Stimulated activated naive CD4-positive, alpha-beta T cell treated with Interleukin-2 at 50 U/mL for 16 hours (primary cell): ENCODE measurements at regions not wholly inside any gene's neighbourhood (a gene's known extent, or its start where the extent isn't known, plus 50 kb on each side); places are given as distances from the start of the nearest gene placed in this dataset.
"Not testable (repeated sequence)": the region's sequence is repeated elsewhere in the genome, so short reads cannot be mapped to it uniquely, and the experiment has no call there.

Source experiments
- DNase-seq: peaks from one replicate; lab custom pipeline; 2025; lab: John Stamatoyannopoulos, UW

DNA sequence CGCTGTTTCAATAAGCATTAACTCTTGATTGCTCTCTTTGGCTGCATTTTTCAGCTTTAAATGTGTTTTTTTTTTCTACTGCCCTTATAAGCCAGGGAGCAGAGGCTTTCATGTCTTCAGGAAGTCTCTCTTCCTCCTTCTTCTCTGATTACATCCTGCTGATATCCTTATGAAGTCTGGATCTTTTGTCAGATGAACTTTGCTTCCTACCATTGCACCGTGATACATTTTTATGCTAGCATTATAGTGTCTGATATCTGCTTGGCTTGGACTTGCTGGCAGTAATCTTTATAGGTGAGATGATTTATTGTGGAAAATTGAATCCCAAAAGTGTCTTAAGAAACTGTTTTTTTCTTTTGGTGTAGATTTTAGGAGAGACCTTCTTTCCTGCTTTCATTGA, 160.4 kb upstream of the CFAP20DC start:
- no peak for DNase-seq

GRCh38 chr3:59192473-59192872, 142.6 kb upstream of the CFAP20DC start:
- DNase-seq: no peak

DNA sequence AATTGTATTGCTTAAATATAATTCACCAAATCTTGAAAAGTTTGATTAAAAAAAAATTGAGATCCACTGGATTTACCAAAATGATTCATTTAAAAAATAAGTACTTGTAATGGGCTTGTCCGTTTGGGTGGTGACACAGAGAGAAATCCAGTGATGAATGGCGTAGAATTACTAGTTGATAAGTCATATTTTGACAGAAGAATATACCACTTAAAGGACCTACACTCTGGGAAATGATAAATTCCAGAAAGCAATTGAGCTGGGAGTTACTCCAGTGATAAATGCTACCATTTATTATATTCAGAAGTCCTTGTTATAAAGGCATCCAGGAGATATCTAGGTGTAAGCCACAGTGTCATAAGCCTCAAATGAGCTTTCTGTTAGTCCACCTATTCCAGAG, 141.8 kb upstream of the CFAP20DC start:
- DNase-seq: no peak

DNA sequence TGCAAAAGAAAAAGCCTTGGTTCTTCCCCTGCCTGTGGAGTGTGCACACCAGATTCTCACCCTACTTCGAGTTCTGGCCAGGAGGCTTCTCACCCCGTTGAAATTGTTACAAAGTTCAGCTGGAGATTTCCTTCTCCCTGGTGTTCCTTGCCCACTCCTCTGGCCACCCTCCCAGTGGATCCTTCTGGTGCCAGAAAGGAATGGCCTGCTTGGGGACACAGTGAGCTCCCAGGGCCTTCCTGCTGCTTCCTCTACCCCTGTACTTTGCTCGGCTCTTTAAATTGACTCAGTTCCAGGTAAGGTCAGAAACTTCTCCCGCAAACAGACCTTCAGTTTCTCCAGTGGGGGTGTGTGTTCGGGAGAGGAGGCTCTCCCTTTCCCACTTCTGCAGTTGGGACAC, 140.1 kb upstream of the CFAP20DC start:
- no peak for DNase-seq

DNA sequence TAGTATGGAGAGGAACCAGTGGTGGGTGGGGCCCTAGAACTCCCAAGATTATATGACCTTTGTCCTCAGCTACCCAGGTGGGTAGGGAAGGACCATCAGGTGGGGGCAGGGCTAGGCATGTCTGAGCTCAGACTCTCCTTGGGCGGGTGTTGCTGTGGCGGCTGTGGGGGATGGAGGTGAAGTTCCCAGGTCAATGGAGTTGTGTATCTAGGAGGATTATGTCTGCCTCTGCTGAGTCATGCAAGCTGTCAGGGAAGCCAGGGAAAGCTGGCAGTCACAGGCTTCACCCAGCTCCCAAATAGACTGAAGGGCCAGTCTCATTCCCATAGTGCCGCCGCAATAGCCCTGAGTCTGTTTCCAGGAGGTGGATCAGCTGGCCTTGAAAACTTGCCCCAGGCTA, 139.7 kb upstream of the CFAP20DC start:
- DNase-seq: no peak

DNA sequence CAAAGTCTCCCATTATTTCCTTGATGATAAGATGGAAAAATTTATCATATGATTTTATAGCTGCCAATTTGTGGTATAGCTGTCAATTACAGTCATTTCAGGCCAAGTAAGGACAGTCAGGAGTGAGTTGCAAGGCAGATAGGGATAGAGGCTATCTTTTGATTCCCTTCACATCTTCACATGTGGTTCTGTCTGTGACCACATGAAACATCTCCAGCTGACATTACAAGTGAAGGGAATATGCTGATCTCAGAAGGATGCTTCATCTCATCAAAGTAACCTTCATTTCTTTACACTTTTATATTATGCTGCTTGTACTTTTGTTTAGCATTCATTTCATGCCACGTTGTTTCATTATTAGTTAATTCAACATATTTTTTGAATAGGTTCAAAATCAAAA, 136.9 kb upstream of the CFAP20DC start:
- no peak for DNase-seq

DNA sequence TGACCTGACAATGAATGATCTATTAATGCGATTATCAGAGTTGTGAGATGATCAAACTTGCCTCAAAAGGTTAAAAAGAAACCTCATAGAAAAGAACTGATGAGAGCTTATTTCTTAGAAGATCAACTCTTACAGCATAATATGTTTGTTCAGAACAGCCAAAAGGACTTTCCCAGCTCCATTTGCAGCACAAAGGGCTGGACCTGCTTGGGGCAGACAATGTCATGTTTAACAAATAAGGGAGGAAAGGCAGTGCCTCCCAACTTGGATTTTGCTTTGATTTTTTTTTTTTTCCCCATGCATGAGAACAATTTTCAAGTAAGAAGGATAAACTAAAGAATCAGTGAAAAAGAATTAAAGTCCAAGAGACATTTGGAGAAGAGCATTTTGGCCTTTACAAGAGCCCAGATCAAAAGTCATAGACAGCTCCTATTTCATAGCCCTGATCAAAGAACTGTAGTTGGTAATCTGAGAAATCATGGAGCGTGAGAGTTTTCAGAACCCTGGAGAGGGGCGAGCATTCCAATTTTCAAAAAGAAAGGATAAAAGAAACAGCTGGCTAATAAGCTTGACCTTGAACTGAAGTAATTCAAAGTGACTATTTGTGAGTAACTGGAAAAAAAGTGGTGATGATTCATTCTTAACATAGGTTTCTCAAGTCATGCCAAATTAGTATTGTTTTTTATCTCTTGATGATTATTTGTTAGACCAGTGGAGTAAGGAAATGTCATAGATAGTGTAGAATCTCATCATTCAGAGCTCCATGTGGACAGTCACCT, 136.0 kb upstream of the CFAP20DC start:
- no peak for DNase-seq

DNA sequence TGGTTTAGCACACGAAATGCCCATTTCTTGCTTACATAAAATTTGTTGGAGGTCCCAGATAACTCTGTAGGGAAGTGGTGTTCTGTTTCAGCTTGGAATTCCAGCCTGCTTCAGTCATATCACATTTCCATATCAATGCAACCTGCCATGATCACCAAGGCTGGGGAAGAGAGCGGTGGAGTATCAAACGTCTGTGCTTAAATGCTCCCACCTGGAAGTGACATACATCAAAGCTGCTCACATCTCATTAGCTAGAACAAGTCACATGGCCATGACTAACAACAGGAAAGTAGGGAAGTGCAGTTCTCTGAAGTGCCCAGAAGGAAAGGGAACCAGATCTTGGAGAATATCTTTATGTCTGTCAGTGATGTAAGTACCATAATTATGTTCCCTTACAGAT, 130.2 kb upstream of the CFAP20DC start:
- no peak for DNase-seq

DNA sequence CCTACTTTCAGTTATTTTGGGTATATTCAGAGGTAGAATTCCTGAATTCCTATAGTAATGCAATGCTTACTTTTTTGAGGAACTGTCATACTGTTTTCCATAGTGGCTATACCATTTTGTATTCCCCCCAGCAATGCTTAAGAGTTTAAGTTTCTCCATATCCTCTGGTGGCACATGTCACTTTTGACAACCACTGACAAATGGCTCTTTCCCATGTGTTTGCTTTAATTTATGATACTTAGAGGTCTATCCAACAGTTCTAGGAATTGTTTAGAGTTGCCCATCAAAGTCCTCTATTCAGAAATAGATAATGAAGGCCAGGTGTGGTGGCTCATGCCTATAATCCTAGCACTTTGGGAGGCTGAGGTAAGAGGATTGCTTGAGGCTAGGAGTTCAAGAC, 128.9 kb upstream of the CFAP20DC start:
- no peak for DNase-seq

DNA sequence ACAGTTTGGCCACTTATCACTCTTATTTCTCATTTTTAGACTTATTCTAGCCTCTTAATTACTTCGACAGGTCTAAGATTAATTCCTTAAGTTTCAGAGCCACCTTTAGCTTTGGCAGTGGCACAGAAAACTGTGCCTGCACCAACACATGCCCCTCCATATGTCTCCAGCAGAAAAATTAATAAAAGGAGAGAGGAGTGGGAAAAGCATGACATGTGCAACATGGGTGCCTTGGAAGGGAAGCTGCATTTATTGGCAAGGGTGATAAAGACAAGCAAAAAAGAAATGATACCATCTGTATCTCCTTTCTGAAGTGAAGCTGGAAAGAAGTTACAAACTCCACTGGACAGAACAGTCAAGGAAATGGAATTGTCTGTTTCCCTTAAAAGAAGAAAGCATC, 121.7 kb upstream of the CFAP20DC start:
- DNase-seq: no peak

DNA sequence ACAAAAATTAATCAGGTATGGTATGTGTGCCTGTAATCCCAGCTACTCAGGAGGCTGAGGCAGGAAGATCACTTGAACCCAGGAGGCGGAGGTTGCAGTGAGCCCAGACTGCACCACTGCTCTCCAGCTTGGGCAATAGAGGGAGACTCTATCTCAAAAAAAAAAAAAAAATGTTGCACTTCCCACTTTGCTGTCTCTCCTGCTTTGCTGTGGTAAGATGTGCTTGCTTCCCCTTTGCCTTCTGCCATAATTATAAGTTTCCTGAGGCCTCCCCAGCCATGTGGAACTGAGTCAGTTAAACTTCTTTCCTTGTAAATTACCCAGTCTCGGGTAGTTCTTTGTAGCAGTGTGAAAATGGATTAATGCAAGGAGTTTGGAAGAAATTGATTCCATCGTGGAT, 120.3 kb upstream of the CFAP20DC start:
- DNase-seq: not testable (repeated sequence)

GRCh38 chr3:59167756-59168155, 117.9 kb upstream of the CFAP20DC start:
- no peak for DNase-seq

DNA sequence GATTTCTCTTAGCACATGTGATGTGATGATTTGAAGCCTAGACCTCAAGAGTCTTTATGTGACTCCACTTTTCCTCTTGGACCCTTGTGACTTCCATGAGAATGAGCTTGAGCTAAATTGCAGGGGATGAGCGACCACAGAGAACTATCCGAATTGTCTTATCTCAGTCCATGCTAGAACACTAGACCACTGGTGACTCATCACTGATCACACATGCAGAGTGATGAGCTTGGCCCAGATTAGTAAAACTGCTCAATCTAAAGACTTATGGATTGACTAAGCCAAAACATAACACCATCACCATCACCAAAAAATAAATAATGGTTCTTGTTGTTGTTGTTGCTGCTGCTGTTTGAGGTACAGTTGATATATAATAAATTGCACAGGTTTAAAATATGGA, 114.1 kb upstream of the CFAP20DC start:
- no peak for DNase-seq

DNA sequence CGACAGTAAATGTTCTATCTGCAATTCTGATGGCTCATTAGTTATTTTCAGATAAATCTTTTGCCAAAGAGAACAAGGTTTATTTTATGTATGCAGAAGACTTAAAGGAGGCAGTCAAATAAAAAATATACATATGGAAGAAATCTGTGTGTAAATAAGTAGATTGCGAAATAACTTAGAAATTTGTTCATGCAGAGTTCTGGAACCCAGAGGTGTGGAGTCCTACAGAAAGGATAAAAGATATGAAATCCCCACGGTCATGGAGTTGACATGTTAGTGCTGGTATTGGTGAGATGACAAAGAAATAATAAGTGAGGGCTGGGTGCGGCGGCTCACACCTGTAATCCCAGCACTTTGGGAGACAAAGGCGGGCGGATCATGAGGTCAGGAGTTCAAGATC, 111.2 kb upstream of the CFAP20DC start:
- no peak for DNase-seq

DNA sequence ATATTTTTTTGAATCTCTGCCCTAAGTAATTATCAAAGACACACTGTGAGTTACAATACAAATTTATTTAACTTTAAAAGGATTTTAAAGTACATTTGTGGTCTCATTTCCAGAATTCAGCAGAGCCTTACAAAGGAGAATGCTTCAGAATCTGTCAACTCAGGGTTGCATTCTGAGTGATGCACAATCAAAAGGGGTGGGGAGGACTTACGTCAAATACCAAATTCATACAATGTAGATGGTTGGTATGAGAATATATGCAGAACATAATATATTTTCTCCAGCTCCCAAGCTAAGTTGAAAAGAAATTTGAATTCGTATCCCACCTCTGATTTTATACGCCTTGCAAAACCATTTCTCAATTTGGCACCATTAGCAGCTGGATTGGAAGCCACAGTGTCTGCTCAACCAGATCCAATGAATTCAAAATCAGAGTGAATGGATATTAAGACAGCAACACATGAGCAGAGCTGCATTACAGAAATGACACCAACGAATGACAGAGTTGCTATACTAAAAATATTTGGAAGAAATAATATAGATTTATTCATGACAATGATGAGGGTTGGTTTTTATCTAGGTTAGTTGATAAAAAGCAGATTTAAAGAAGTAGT, 110.4 kb upstream of the CFAP20DC start:
- no peak for DNase-seq

DNA sequence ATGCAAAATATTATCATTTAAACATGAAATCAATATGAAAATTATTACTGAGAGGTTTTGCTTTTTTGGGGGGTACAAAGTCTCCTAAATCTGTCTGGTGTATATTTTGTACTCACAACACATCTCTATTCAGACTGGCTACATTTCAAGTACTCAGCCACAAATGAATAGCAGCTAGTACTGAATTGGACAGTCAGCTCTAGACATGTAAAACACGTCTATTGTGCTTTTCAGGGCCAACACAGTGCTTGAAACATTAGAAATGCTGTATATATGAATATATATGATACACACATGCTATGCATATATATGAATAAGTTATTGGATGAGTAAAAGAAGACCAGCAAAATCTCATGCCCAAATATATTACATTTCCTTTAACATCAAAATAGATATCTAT, 103.8 kb upstream of the CFAP20DC start:
- DNase-seq: no peak

DNA sequence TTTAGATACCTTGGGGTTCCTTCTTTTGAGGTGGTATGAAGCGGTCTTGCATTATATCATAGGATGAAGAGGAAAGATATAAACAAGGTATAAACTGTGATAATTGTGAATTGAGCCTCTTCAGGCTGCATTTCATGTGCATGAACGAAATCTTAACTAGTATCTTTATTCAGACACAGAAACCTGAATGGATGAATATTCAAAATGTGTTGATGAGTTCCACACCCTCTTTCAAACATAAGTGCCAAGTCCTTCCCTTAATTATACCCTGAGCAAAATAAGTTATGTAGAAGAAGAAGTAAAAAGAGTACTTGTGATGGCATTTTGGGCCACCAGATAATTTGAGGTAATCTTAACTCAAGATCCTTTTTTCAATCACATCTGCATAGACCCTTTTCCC, 103.1 kb upstream of the CFAP20DC start:
- DNase-seq: no peak

- DNase-seq: no peak
These were observed 100.2 kb upstream of the CFAP20DC start for GRCh38 chr3:59150039-59150438.

DNA sequence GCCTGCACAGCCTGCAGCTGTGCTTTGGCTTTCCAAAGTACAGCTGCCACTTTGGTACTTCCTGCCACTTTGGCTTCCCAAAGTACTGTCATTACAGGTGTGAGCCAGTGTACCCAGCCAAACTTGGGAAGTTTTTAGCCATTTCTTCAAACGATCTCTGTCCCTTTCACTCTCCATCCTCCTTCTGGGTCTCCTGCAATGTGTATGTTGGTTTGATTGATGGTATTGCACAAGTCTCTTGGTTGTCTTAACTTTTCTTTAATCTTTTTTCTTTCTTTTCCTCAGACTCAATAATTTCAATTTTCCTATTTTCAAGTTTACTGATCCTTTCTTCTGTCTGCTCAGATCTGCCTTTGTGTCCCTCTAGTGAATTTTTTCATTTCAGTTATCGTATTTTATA, 99.3 kb upstream of the CFAP20DC start:
- no peak for DNase-seq

DNA sequence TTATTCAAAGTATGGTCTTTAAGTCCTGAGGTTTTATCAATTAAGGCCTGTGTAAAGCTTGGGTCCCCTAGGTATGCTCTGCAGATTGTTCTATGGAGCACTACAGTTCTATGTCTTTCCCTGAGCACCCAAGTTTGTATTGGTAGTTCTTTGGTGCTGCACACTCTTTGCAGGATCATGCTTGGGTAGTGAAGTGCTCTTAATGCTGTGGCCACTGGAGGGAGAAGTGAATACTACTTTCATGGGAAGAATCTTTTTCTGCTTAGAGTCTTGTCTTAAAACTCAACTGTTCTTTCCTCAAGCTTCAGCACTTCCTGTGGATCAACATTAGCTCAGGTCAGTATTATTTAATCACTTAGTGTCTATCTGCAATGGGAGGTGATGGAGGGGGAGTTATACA, 93.6 kb upstream of the CFAP20DC start:
- DNase-seq: no peak

DNA sequence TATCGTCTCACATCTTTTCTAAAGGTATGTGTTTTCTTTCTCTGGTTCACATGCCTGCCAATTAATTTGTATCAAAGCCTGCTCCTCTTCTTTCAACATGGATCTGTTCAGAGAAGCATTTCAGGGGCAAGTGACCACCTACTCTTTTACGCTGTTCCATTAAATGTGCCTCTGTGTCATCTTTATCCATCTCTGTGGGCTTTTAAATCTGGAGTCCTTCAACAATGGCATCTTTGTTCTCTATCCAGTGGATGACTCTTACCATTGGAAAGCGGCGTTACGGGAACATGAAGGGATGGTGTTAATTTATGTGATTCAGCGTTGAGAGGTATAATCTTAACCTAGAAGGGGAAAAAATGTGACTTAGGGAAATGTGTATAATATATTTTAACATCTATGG, 92.7 kb upstream of the CFAP20DC start:
- no peak for DNase-seq

DNA sequence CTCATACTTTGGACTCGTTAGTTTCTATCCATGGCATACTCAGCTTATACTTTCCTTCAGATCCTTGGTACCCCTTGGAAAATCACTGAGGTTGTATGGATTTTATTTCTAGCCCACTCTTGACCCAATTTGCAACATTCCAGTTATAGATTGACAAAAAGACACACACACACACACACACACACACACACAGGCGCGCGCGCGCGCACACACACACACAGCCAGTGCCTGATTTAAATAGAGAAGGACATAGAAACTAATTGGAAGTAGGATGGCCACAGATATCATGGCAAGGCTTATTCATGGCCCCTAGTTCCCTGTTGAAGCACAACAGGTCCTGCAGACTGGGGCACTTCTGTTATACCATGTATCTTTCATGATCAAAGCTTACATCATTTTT, 89.1 kb upstream of the CFAP20DC start:
- no peak for DNase-seq

- no peak for DNase-seq
These were observed 87.6 kb upstream of the CFAP20DC start for GRCh38 chr3:59137415-59137814.

DNA sequence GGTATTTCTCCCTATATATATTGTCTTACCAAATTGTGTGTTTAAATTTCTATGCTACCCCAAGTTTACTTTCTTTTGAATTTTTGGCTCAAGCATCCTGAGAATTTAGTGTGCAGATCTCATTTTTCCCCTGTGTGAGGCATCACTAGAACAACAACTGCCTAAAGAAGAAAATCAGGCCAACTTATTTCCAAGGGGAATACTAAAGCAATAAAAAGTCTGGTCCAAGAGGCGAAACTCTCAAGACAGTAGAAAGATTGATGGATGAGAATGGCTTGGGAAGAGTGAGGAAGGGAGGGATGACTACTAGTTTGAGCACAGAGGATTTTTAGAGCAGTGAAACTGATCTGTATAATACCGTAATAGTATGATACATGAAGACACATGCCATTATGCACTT, 86.3 kb upstream of the CFAP20DC start:
- no peak for DNase-seq
